Smooth muscle cell (in vitro differentiated cells): ENCODE measurements at regions not wholly inside any gene's neighbourhood (a gene's known extent, or its start where the extent isn't known, plus 50 kb on each side); places are given as distances from the start of the nearest gene placed in this dataset.

Experiments used
- DNase-seq: peaks from one replicate; lab custom pipeline; 2025; ENCODE audit not compliant: unreplicated experiment; lab: John Stamatoyannopoulos, UW
- H2AFZ ChIP-seq: fragments of 200-600 bp; sonication (generic); 2 replicates; pipeline ENCODE4 v1.6.0; 2016; ENCODE audit warnings: antibody characterized with exemption, low read depth, mild to moderate bottlenecking
- H3F3A ChIP-seq: fragments of 200-600 bp; sonication (generic); 2 replicates; pipeline ENCODE4 v1.6.0; 2017; ENCODE audit warnings: antibody characterized with exemption, low read depth
- H3K27ac ChIP-seq: fragments of 200-600 bp; sonication (generic); 2 replicates; pipeline ENCODE4 v1.5.1; 2016; ENCODE audit warnings: low read depth, mild to moderate bottlenecking
- H3K27me3 ChIP-seq: fragments of 200-600 bp; sonication (generic); 2 replicates; pipeline ENCODE4 v1.6.1; 2016; ENCODE audit warnings: low read depth, mild to moderate bottlenecking
- H3K36me3 ChIP-seq: fragments of 200-600 bp; sonication (generic); 2 replicates; pipeline ENCODE4 v1.5.1; 2016; ENCODE audit warnings: low read depth
- H3K4me1 ChIP-seq: fragments of 200-600 bp; sonication (generic); 2 replicates; pipeline ENCODE4 v1.5.1; 2016; ENCODE audit warnings: low read depth
- H3K4me2 ChIP-seq: fragments of 200-600 bp; sonication (generic); 2 replicates; pipeline ENCODE4 v1.6.0; 2016; ENCODE audit warnings: mild to moderate bottlenecking
- H3K4me3 ChIP-seq: fragments of 200-600 bp; sonication (generic); 2 replicates; pipeline ENCODE4 v1.5.1; 2016; ENCODE audit warnings: mild to moderate bottlenecking
- H3K79me2 ChIP-seq: fragments of 200-600 bp; sonication (generic); 2 replicates; pipeline ENCODE4 v1.6.0; 2016; ENCODE audit warnings: low read depth, mild to moderate bottlenecking
- H3K9ac ChIP-seq: fragments of 200-600 bp; sonication (generic); 2 replicates; pipeline ENCODE4 v1.6.0; 2016; ENCODE audit warnings: low read depth
- H3K9me3 ChIP-seq: fragments of 200-600 bp; sonication (generic); replicated peaks from 2 replicates; pipeline ENCODE4 v1.5.1; 2016; ENCODE audit warnings: low read depth
- H4K20me1 ChIP-seq: fragments of 200-600 bp; sonication (generic); 2 replicates; pipeline ENCODE4 v1.6.0; 2016; ENCODE audit warnings: low read depth
- WGBS: methylation state at CpG from one replicate; pipeline ENCODE4 v1.1.7; 2016; ENCODE audit warnings: low lambda C conversion rate; 5-methylcytosine and 5-hydroxymethylcytosine counted together
- TF ChIP-seq, protein P1 (sequence below): fragments of 200-600 bp; sonication (generic); IDR thresholded peaks from 2 replicates; pipeline ENCODE4 v1.5.1; 2017; ENCODE audit warnings: borderline replicate concordance, mild to moderate bottlenecking, antibody characterized with exemption; ENCODE audit not compliant: insufficient read depth, poor library complexity, severe bottlenecking

DNA sequence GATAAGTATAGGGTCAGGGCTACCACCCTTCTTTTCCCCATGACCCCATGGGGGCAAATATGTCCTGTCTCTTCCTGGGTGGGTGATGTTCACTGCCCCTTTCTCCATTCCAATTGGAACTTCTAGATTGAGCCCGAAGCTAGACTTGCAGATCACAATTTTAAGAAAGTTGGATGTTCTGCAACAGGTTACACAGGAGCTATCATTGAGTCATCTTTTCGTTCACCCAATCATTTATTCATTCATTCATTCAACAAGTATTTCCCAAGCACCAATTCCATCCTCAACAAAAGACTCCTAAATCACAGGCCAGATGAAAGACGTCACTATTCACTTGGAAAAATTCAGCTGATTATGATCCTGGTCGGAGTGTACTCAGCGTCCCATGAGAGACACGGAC, 71.0 kb upstream of the FOXP4 start:
- H3K27ac ChIP-seq, result no peak overlapping the region
- peaks cover 4% of the 10 kb centered on the region for H3F3A ChIP-seq
- 85% methylated on average over 6 of the region's 6 CpGs for WGBS
- no peaks in the 10 kb centered on the region for H3K36me3 ChIP-seq
- H3K4me1 ChIP-seq, result peaks cover 27% of the 10 kb centered on the region
- no peaks in the 10 kb centered on the region for H3K9me3 ChIP-seq
- H4K20me1 ChIP-seq, result no peaks in the 10 kb centered on the region
- no peak overlapping the region for H3K4me3 ChIP-seq
- no peaks in the 10 kb centered on the region for H3K27me3 ChIP-seq
- no peaks in the 10 kb centered on the region for H3K79me2 ChIP-seq
- H2AFZ ChIP-seq, result no peak overlapping the region
- DNase-seq, result no peak
- TF ChIP-seq, protein P1, sequence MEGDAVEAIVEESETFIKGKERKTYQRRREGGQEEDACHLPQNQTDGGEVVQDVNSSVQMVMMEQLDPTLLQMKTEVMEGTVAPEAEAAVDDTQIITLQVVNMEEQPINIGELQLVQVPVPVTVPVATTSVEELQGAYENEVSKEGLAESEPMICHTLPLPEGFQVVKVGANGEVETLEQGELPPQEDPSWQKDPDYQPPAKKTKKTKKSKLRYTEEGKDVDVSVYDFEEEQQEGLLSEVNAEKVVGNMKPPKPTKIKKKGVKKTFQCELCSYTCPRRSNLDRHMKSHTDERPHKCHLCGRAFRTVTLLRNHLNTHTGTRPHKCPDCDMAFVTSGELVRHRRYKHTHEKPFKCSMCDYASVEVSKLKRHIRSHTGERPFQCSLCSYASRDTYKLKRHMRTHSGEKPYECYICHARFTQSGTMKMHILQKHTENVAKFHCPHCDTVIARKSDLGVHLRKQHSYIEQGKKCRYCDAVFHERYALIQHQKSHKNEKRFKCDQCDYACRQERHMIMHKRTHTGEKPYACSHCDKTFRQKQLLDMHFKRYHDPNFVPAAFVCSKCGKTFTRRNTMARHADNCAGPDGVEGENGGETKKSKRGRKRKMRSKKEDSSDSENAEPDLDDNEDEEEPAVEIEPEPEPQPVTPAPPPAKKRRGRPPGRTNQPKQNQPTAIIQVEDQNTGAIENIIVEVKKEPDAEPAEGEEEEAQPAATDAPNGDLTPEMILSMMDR, result no peak
- H3K4me2 ChIP-seq, result no peak overlapping the region
- H3K9ac ChIP-seq, result no peak overlapping the region

DNA sequence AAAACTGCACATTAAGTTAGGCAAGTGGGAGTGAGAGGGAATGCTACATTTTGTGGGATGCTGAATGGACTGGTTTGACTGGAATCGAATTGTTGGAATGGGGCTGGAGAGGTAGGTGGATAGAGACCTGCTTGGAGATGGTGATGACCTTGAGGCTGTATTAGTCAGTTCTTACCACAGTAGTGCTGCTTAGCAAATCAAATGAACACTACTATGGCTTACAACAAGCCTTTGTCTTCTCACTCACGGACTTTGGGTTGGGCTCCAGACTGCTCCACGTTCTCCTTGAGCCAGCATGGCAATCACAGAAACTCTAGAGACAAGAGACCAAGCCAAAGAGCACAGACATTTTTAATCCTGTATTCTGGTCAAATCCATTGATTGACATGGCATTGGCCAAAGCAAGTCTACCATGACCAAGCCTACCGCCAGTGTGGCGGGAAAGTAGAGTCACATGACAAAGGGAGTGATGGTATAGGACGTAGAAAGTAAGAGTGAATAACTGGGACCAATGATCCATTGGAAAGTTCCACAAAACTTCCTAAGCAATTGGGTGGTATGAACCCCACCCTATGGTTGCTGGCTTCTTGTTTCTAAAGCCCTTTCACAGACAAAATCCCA, 70.3 kb upstream of the FOXP4 start:
- peaks cover 23% of the 10 kb centered on the region for H3K4me1 ChIP-seq
- no peak overlapping the region for H3K27ac ChIP-seq
- H3K4me2 ChIP-seq, result no peak overlapping the region
- TF ChIP-seq, protein P1, result no peak
- no peak overlapping the region for H3K4me3 ChIP-seq
- WGBS, result 88% methylated on average over 6 of the region's 6 CpGs
- H3K9ac ChIP-seq, result no peak overlapping the region
- H3K27me3 ChIP-seq, result no peaks in the 10 kb centered on the region
- DNase-seq, result no peak
- H3F3A ChIP-seq, result peaks cover 2% of the 10 kb centered on the region
- H2AFZ ChIP-seq, result no peak overlapping the region
- no peaks in the 10 kb centered on the region for H3K79me2 ChIP-seq
- H3K36me3 ChIP-seq, result no peaks in the 10 kb centered on the region
- no peaks in the 10 kb centered on the region for H4K20me1 ChIP-seq
- H3K9me3 ChIP-seq, result no peaks in the 10 kb centered on the region

GRCh38 chr6:41476401-41476800, 69.8 kb upstream of the FOXP4 start:
- Histone ChIP-seq H3K79me2 (no peaks in the 10 kb centered on the region), H3K4me3 (no peak overlapping the region), H3F3A (no peaks in the 10 kb centered on the region), H3K4me2 (no peak overlapping the region), H3K27ac (no peak overlapping the region), H2AFZ (no peak overlapping the region), H3K9ac (no peak overlapping the region), H3K36me3 (no peaks in the 10 kb centered on the region), H3K27me3 (no peaks in the 10 kb centered on the region), H3K4me1 (peaks cover 18% of the 10 kb centered on the region), H4K20me1 (no peaks in the 10 kb centered on the region), H3K9me3 (no peaks in the 10 kb centered on the region)
- 42% methylated on average over 4 of the region's 4 CpGs for WGBS
- TF ChIP-seq, protein P1, result no peak
- no peak for DNase-seq

DNA sequence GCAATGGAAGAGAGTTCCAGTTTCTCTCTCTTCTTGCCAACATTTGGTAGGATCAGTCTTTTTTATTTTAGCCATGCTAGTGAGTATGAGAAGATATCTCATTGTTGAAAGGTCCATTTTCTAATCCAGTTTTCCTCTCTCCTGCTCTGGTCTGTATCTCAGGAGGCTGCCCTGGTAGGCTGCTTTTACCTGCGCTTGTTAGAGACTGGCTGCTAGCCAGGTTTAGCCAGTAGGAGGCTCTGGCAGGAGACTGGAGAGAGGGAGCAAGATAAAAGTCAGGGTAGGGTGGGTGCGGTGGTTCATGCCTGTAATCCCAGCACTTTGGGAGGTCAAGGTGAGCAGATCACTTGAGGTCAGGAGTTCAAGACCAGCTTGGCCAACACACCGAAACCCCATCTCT, 68.6 kb upstream of the FOXP4 start:
- Histone ChIP-seq H4K20me1 (no peaks in the 10 kb centered on the region), H2AFZ (no peak overlapping the region), H3K27ac (no peak overlapping the region), H3K27me3 (no peaks in the 10 kb centered on the region), H3F3A (no peaks in the 10 kb centered on the region), H3K36me3 (no peaks in the 10 kb centered on the region), H3K4me3 (no peak overlapping the region), H3K9me3 (no peaks in the 10 kb centered on the region), H3K4me1 (peaks cover 7% of the 10 kb centered on the region), H3K4me2 (no peak overlapping the region), H3K79me2 (no peaks in the 10 kb centered on the region), H3K9ac (no peak overlapping the region)
- TF ChIP-seq, protein P1, result no peak
- 73% methylated on average over 3 of the region's 3 CpGs for WGBS
- DNase-seq, result no peak
